ENCODE measurements at regions not wholly inside any gene's neighbourhood (a gene's known extent, or its start where the extent isn't known, plus 50 kb on each side); places are given as distances from the start of the nearest gene placed in this dataset.

- WGBS, 2 experiments (ENCODE audit: insufficient coverage in 1 of 2, insufficient read length in 1 of 2): 34 to 55% methylated on average over 3 to 4 of the region's 4 CpGs
- Mint-ChIP-seq H3K9me3 (peaks cover 11% of the 10 kb centered on the region), H3K36me3 (ENCODE audit: low read depth) (no peaks in the 10 kb centered on the region), H3K4me1 (peaks cover 28% of the 10 kb centered on the region), H3K4me3 (no peak overlapping the region), H3K27me3 (ENCODE audit: insufficient read depth) (peaks cover 2% of the 10 kb centered on the region), H3K27ac (no peak overlapping the region)
- H3K4me1 ChIP-seq (ENCODE audit: control insufficient read depth, insufficient read depth, low read length): peaks cover 8% of the 10 kb centered on the region
- no peak overlapping the region for H3K9ac ChIP-seq (ENCODE audit: extremely low read depth, low read length, poor library complexity, severe bottlenecking)
- H3K4me3 ChIP-seq (ENCODE audit: low read length): no peak overlapping the region
- no peaks in the 10 kb centered on the region for H3K36me3 ChIP-seq (ENCODE audit: control insufficient read depth, insufficient read depth, low read length)
- no peak overlapping the region for H3K27ac ChIP-seq (ENCODE audit: low read depth, low read length)
- peaks cover 9% of the 10 kb centered on the region for H3K9me3 ChIP-seq (ENCODE audit: control insufficient read depth, low read length)
- DNase-seq: no peak
- TF ChIP-seq, protein P1, sequence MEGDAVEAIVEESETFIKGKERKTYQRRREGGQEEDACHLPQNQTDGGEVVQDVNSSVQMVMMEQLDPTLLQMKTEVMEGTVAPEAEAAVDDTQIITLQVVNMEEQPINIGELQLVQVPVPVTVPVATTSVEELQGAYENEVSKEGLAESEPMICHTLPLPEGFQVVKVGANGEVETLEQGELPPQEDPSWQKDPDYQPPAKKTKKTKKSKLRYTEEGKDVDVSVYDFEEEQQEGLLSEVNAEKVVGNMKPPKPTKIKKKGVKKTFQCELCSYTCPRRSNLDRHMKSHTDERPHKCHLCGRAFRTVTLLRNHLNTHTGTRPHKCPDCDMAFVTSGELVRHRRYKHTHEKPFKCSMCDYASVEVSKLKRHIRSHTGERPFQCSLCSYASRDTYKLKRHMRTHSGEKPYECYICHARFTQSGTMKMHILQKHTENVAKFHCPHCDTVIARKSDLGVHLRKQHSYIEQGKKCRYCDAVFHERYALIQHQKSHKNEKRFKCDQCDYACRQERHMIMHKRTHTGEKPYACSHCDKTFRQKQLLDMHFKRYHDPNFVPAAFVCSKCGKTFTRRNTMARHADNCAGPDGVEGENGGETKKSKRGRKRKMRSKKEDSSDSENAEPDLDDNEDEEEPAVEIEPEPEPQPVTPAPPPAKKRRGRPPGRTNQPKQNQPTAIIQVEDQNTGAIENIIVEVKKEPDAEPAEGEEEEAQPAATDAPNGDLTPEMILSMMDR (conservative IDR thresholded peaks at IDR 0.05): no peak
- H3K27me3 ChIP-seq (ENCODE audit: control insufficient read depth, insufficient read depth, low read length, poor library complexity, severe bottlenecking): no peaks in the 10 kb centered on the region
Observed at GRCh38 chr1:30258876-30259275, 464.5 kb downstream of the MATN1 start.

GRCh38 chr1:30258471-30258870 lies 464.9 kb downstream of the MATN1 start:
- Mint-ChIP-seq H3K27ac (no peak overlapping the region), H3K4me1 (peaks cover 27% of the 10 kb centered on the region), H3K27me3 (ENCODE audit: insufficient read depth) (peaks cover 2% of the 10 kb centered on the region), H3K36me3 (ENCODE audit: low read depth) (no peaks in the 10 kb centered on the region), H3K4me3 (no peak overlapping the region), H3K9me3 (peaks cover 11% of the 10 kb centered on the region)
- Histone ChIP-seq H3K9ac (ENCODE audit: extremely low read depth, low read length, poor library complexity, severe bottlenecking) (no peak overlapping the region), H3K27me3 (ENCODE audit: control insufficient read depth, insufficient read depth, low read length, poor library complexity, severe bottlenecking) (no peaks in the 10 kb centered on the region), H3K4me3 (ENCODE audit: low read length) (no peak overlapping the region), H3K36me3 (ENCODE audit: control insufficient read depth, insufficient read depth, low read length) (no peaks in the 10 kb centered on the region), H3K27ac (ENCODE audit: low read depth, low read length) (no peak overlapping the region), H3K9me3 (ENCODE audit: control insufficient read depth, low read length) (peaks cover 9% of the 10 kb centered on the region), H3K4me1 (ENCODE audit: control insufficient read depth, insufficient read depth, low read length) (peaks cover 8% of the 10 kb centered on the region)
- TF ChIP-seq, protein P1 (conservative IDR thresholded peaks at IDR 0.05): no peak
- DNase-seq: no peak
- 89 to 95% methylated on average over 6 of the region's 6 CpGs for WGBS, 2 experiments (ENCODE audit: insufficient coverage in 1 of 2, insufficient read length in 1 of 2)

- Mint-ChIP-seq H3K27me3 (ENCODE audit: insufficient read depth) (peaks cover 2% of the 10 kb centered on the region), H3K4me1 (peaks cover 27% of the 10 kb centered on the region), H3K27ac (no peak overlapping the region), H3K9me3 (peaks cover 11% of the 10 kb centered on the region), H3K36me3 (ENCODE audit: low read depth) (no peaks in the 10 kb centered on the region), H3K4me3 (no peak overlapping the region)
- TF ChIP-seq, protein P1 (conservative IDR thresholded peaks at IDR 0.05): no peak
- Histone ChIP-seq H3K9me3 (ENCODE audit: control insufficient read depth, low read length) (peaks cover 9% of the 10 kb centered on the region), H3K9ac (ENCODE audit: extremely low read depth, low read length, poor library complexity, severe bottlenecking) (no peak overlapping the region), H3K4me1 (ENCODE audit: control insufficient read depth, insufficient read depth, low read length) (peaks cover 8% of the 10 kb centered on the region), H3K27me3 (ENCODE audit: control insufficient read depth, insufficient read depth, low read length, poor library complexity, severe bottlenecking) (no peaks in the 10 kb centered on the region), H3K36me3 (ENCODE audit: control insufficient read depth, insufficient read depth, low read length) (no peaks in the 10 kb centered on the region), H3K27ac (ENCODE audit: low read depth, low read length) (no peak overlapping the region), H3K4me3 (ENCODE audit: low read length) (no peak overlapping the region)
- 96 to 98% methylated on average over 12 to 13 of the region's 14 CpGs for WGBS, 2 experiments (ENCODE audit: insufficient coverage in 1 of 2, insufficient read length in 1 of 2)
- no peak for DNase-seq
Observed at GRCh38 chr1:30257742-30258380, 465.5 kb downstream of the MATN1 start.

Data from endodermal cell (in vitro differentiated cells).